Pons (tissue), 1 donor: ENCODE measurements at regions not wholly inside any gene's neighbourhood (a gene's known extent, or its start where the extent isn't known, plus 50 kb on each side); places are given as distances from the start of the nearest gene placed in this dataset.
"Not testable (repeated sequence)": the region's sequence is repeated elsewhere in the genome, so short reads cannot be mapped to it uniquely, and the experiment has no call there.

Experiments
- DNase-seq: peaks from one replicate; pipeline ENCODE4 v3.0.0-alpha.2; 2016; ENCODE audit warnings: low spot score

- no peak for DNase-seq
Measured at GRCh38 chr4:65265526-65265925, 404.8 kb downstream of the EPHA5 start.

DNA sequence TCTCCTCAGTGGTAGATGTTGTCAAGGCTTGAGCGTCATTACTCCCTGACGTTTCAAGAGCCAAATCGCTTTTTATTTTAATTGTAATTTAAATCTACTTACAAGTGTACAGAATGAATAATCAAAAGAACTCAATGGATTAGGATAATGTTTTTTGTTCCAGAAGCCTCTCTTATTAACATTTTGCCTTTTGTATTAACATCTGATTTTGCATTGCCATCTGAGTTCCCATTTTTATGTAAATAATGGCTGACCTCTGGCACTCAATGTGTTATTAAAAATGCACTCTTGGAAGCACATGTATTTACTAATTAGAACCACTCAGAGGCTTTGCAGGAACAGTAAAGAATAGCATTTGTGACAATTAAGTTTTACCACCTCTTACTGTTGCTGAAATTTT, 411.0 kb downstream of the EPHA5 start:
- no peak for DNase-seq

DNA sequence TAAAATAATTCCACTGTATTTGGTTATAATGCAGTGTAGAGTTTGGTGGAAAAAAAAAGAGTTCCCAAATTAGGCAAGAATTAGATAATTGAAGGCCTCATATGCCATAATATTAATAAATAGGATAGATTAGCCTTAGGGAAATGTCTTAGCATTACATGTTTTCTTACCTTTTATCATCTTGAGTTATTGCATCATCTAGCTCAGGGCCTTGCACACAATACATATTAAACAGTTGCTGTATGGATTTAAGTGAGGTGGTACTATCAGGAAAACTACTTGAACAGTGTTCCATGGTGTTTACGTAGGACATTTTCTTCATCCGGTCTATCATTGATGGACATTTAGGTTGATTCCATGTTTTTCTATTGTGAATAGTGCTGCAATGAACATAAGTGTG, 419.4 kb downstream of the EPHA5 start:
- no peak for DNase-seq

DNA sequence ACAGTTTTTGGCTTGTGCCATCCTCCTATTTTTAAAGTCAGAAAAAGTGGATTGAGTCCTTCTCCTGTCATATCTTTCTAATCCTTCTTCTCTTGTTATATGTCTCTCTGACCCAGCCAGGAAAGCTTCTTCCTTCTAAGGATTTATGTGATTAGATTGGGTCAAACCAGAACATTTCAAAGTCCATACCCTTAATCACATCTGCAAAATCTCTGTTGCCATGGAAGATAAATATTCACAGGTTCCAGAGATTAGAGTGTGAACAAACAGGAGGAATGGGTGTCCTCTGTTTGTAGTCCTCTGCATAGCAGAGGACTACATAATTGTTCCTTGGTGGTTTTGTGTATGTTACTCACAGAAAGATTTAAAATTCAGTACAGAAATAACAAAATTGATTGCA, 421.2 kb downstream of the EPHA5 start:
- no peak for DNase-seq

DNA sequence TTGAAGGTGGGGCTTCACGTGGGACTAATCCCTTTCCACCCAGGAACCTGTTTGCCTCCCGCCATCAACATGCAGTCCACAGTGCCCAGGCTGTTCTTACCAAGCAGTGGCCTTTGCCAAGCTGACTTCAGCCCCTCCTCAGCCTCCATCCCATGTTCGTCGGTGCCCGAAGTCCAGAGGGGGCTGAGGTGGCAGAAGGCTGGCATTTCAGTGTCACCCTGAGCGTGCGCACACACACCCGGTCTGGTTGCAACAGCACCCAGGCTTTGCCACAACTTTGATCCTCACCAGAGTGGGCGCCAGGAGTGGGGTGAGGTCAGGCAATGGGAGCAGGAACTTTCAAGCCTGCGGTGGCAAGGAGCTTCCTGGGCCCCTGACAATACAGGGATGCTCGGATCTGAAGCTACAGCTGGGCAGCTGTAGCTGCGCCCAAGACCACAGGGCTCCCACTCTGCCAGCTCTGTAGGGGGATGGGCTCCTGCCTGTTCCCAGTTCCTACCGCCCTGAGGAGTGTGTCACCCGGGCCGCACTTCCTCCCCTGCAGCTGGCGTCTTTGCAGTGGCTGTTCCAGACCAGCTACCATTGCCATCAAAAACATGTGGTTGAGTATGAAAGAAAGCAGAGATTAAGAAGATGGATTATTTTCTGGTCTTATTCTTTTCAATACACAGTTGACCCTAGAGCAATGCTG, 428.0 kb downstream of the EPHA5 start:
- no peak for DNase-seq

- no peak for DNase-seq
Measured at GRCh38 chr4:65241257-65241997, 428.9 kb downstream of the EPHA5 start.

DNA sequence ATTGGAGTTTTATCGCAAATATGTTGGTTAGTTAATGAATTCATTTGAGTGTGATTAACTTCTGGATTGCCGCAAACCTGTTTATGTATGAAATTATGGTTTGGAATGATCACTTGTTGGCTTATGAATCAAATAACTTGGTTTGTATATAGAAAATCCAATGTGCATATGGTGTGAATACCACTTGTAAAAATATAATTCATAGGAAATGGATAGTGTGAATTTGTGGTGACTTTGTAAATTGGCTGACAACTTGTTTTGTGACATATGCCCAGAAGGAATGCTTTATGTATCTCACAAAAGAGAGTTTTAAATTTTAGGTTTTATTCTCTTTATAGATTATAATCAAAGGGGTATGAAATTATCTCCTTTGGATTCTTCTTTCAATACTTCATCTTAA, 436.2 kb downstream of the EPHA5 start:
- no peak for DNase-seq

DNA sequence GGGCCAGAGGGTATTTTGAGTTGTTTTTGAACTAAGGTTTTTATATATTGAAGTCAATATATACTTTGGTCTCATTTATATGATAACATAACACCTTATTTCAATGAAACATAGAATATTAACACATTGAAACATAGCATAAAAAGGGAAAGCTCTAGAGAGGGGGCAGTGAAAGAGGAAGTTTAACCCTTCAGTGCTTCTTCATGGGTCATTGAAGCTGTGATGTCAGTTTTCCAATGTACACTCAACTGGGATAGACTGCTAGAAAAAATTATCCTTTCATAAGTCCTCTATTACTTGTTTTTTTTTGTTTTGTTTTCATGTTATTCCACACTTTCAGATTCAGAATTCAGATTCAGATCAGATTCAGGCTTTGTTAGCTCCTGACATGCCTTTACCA, 442.7 kb downstream of the EPHA5 start:
- DNase-seq: no peak

DNA sequence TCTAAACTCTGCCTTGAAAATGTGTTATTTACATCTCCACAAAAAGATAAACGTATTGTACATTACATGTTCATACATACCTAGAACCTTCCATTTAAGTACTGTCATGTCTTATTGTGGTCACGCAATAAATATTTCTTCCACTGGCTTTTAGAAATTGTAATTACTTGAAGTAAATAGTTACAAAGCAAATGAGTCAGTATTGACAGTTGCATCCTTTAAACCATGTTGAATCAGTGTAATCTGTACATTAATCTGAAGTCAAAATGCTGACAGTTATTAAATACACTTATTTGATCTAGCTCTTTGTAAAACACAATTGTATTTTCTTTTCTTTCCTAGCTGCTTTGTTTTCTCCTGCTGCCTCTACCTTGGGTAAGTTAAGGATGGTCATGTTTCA, 446.7 kb downstream of the EPHA5 start:
- DNase-seq: no peak

- DNase-seq: not testable (repeated sequence)
Measured at GRCh38 chr4:65223074-65223473, 447.2 kb downstream of the EPHA5 start.

GRCh38 chr4:65217179-65217578, 453.1 kb downstream of the EPHA5 start:
- DNase-seq: no peak

GRCh38 chr4:65202853-65203236, 467.4 kb downstream of the EPHA5 start:
- no peak for DNase-seq

- DNase-seq: no peak
Measured at GRCh38 chr4:65202165-65202852, 468.0 kb downstream of the EPHA5 start.

DNA sequence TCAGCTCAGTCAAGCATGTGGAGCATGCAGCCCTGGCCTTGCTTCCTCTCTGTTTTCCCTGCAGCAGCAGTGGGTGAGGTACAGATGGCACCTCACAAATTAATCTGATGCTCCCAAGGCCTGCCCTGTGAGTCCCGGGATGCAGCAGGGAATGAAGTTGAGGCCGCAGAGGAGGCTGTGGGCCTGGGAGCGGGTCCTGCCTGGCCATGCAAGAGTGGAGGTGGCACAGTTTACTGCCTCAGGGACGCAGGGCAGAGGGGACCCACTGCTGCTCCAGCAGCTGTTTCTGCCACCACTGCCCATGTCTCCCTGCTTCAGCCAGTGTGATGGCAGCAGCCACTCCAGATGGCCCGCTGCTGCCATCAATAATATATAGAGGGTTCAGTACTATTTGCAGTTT, 474.6 kb downstream of the EPHA5 start:
- DNase-seq: no peak

DNA sequence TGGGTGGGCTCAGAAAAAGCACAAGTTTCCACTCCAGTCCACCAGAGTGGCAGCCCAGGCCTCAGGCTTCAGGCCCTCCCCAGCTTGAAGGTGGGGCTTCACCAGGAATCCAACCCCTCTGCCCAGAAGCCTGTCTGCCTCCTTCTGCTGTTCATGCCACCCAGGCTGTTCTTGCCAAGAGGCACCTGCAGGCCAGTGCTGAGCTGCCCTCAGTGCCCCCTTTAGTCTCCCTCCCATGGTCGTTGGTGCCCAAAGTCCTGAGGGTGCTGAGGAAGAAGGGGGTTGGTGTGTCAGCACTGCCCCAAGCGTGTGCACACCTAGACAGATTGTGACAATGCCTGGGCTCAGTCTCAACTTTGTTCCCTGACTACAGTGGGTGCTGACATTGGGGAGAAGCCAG, 475.3 kb downstream of the EPHA5 start:
- no peak for DNase-seq

- DNase-seq: no peak
Measured at GRCh38 chr4:65193985-65194384, 476.3 kb downstream of the EPHA5 start.

- DNase-seq: no peak
Measured at GRCh38 chr4:65190780-65191179, 479.5 kb downstream of the EPHA5 start.

GRCh38 chr4:65175585-65175984, 494.7 kb downstream of the EPHA5 start:
- DNase-seq: no peak

DNA sequence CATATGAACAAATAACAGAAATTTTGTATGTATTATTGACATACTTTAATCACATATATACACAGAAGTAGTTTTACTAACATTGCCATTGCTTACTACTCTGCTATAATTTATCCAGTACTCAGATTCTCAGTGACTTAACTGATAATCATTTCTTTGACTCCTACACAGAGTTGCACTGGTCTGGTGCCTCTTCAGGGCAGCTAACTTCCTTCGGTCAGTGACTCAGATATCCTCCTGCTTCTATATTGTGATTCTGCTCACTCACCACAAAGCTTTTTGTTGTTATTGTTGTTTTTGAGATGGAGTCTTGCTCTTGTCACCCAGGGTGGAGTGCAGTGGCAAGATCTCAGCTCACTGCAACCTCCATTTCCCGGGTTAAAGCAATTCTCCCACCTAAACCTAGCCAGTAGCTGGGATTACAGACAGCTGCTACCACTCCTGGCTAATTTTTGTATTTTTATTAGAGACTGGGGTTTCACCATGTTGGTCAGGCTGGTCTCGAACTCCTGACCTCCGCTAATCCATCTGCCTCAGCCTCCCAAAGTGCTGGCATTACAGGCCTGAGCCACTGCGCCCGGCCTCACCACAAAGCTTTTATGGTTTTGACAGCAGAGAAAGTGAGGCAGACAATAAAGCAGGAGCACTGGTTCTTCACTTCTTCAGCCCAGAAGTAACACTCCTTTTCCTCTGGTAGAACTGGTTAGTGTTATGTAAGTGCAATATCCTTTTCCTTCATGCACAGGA, 499.3 kb downstream of the EPHA5 start:
- no peak for DNase-seq

DNA sequence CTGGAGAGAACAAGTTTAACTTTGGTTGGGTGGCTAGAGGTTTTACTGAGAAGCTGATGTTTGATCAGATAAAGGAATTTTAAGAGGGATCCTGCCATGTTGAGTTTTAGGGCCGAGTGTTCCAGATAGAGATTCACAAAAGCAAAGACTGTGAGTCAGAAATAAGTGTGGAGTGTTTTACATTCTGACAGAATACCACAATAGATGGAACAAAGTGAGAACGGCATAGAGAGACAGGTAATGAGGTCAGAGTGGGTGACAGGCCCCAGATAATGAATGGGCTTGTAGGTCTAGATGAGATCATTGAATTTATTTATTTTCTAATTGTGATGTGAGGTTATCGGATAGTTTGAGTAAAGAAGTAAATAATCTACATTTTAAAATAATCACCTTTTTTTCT, 502.6 kb downstream of the EPHA5 start:
- no peak for DNase-seq

DNA sequence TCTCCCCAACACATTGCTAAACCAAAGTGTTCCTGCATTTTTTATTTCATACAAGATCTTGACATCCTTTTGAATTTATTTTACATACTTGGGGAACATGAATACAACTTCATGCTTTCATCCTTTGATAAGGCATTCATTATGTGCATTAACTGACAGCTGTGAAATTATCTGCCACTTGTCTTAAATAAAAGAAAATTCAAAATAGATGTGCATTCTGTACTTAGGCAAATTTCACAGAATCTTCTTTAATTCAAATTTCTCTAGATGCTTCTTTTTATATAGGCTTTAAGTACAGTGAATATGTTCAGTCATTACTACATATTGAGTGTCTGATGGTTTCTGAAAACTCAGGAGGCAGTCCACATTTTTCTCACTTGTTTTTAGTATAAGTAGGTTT, 518.1 kb downstream of the EPHA5 start:
- no peak for DNase-seq

DNA sequence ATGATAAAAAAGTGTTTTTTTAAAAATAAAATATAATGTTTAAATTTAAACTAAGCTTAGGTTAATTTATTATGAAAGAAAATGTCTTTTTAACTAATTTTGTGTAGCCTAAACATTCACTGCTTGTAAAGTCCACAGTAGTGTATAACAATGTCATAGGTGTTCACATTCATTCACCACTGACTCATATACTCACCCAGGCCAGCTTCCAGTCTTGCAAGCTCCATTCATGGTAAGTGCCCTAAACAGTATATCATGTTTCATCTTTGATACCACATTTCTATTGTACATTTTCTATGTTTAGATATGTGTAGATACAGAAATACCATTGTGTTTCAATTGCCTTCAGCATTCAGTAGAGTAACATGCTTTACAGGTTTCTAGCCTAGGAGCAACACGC, 530.3 kb downstream of the EPHA5 start:
- DNase-seq: no peak

DNA sequence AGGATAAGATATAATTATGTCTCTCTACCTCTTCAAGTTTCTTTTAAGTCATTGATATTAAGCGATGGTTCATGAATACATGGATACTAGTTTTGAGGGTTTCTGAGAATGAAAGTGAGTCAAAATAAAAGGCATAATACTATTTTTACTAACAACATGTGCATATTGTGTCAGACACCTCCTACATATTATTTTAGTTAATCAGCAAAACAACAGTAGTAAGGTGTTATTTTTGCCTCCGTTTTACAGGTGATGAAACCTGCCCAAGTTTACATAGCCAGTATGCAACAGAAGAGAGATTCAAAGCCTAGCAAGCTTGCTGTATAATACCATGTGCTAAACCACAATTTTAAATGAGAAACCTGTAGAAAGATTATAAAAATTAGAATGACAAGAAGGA, 544.1 kb downstream of the EPHA5 start:
- no peak for DNase-seq
